ENCODE measurements at regions not wholly inside any gene's neighbourhood (a gene's known extent, or its start where the extent isn't known, plus 50 kb on each side); places are given as distances from the start of the nearest gene placed in this dataset.
"Not testable (repeated sequence)": the region's sequence is repeated elsewhere in the genome, so short reads cannot be mapped to it uniquely, and the experiment has no call there.

- TF ChIP-seq POLR2A, CTCF (IDR thresholded peaks at IDR 0.05): not testable (repeated sequence)
These were observed 85.8 kb downstream of the CDRT15L2 start for GRCh38 chr17:20665103-20665955.

All from prostate gland (tissue), 2 donors.